ENCODE measurements at regions not wholly inside any gene's neighbourhood (a gene's known extent, or its start where the extent isn't known, plus 50 kb on each side); places are given as distances from the start of the nearest gene placed in this dataset.

DNA sequence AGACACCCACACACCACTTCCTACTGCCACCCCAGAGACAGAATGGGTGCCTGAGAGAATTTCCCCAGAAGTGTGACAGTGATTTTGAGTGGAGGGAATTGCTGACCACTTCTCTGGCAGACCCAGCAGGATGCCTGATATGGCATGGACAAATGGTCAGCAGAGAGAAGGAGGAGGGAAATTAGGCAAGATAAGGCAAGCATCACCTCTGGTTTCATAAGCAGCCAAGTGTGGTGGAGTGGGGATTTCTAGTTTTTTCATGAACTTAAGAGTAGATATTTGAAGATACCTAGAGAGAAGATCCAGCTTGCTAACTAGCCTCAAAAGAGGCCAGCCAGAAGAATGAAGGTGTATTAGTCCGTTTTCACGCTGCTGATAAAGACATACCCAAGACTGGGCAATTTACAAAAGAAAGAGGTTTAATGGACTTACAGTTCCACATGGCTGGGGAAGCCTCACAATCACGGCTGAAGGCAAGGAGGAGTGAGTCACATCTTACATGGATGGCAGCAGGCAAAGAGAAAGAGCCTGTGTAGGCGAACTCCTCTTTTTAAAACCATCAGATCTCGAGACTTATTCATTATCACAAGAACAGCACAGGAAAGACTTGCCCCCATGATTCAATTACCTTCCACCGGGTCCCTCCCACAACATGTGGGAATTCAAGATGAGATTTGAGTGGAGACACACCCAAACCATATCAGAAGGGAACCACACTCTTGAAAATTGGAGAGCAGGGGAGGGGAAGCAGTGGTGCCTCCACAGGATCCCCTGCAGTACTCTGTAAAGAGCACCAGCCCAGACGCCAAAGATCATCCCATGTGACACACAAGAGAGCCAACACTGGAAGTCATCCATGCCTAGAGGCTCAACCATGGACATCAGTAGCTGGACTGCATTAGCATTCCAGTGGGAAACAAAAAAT, 64.2 kb downstream of the RBM43 start:
- Histone ChIP-seq H3K27me3 (no peaks in the 10 kb centered on the region), H3K9me3 (no peaks in the 10 kb centered on the region), H3K4me1 (no peaks in the 10 kb centered on the region), H3K27ac (no peak overlapping the region), H3K36me3 (no peaks in the 10 kb centered on the region), H3K4me3 (no peak overlapping the region)
- no peak for DNase-seq
- intact Hi-C loops (cut with DNase I; ENCODE audit: low total_unique reads), result no loop called here
- TF ChIP-seq CTCF (IDR thresholded peaks at IDR 0.05) (no peak), POLR2A (IDR thresholded peaks at IDR 0.05) (no peak)

DNA sequence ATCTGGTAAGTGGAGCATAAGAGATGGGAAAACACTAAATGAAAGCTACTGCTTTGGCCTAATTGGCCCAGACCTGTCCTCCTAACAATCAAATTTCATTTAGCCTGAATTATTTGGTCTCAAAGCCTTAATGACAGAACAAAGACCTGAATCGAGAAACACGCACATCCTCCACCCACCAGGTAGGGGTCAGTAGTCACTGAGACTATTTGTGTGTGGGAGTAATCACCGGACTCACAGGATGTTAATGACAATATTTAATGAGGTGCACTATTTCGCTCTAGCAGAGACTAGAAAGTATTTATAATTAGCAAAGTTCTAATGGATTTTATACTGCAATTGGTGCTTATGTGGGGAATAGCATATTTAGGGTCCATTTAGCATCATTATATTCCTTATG, 68.1 kb downstream of the RBM43 start:
- no peak for DNase-seq
- H3K4me3 ChIP-seq, result no peak overlapping the region
- no peak overlapping the region for H3K27ac ChIP-seq
- no peaks in the 10 kb centered on the region for H3K4me1 ChIP-seq
- no peaks in the 10 kb centered on the region for H3K9me3 ChIP-seq
- no peaks in the 10 kb centered on the region for H3K36me3 ChIP-seq
- TF ChIP-seq CTCF (IDR thresholded peaks at IDR 0.05), result no peak
- H3K27me3 ChIP-seq, result no peaks in the 10 kb centered on the region
- intact Hi-C loops (cut with DNase I; ENCODE audit: low total_unique reads), result no loop called here

DNA sequence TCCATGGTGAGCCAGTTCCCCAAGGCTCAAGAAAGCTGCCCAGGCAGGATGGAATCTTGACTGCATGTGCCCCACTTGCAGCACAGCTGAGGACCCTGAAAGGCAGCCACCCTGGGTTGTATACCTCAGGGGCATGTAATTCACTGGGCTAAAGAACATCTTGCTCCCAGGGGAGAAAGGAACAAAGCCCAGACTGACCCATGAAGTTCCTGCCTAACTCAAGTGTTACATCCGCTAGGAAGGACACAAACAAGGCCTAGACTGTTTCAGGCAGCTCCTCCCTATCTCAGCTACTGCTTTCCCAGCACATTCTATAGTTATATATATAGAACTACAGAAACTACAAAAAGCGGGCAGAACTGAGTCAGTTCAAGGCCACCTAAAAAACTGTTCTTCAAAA, 69.0 kb downstream of the RBM43 start:
- H3K27ac ChIP-seq, result no peak overlapping the region
- intact Hi-C loops (cut with DNase I; ENCODE audit: low total_unique reads), result no loop called here
- no peak overlapping the region for H3K4me3 ChIP-seq
- H3K9me3 ChIP-seq, result no peaks in the 10 kb centered on the region
- no peaks in the 10 kb centered on the region for H3K36me3 ChIP-seq
- no peaks in the 10 kb centered on the region for H3K27me3 ChIP-seq
- no peaks in the 10 kb centered on the region for H3K4me1 ChIP-seq
- DNase-seq, result no peak
- no peak for TF ChIP-seq CTCF (IDR thresholded peaks at IDR 0.05)

GRCh38 chr2:151191001-151191400, 70.7 kb downstream of the RBM43 start:
- Histone ChIP-seq H3K27me3 (no peaks in the 10 kb centered on the region), H3K4me1 (no peaks in the 10 kb centered on the region), H3K36me3 (no peaks in the 10 kb centered on the region), H3K4me3 (no peak overlapping the region), H3K9me3 (no peaks in the 10 kb centered on the region), H3K27ac (no peak overlapping the region)
- no peak for TF ChIP-seq CTCF (IDR thresholded peaks at IDR 0.05)
- no peak for TF ChIP-seq POLR2A (IDR thresholded peaks at IDR 0.05)
- intact Hi-C loops (cut with DNase I; ENCODE audit: low total_unique reads), result no loop called here
- no peak for DNase-seq

DNA sequence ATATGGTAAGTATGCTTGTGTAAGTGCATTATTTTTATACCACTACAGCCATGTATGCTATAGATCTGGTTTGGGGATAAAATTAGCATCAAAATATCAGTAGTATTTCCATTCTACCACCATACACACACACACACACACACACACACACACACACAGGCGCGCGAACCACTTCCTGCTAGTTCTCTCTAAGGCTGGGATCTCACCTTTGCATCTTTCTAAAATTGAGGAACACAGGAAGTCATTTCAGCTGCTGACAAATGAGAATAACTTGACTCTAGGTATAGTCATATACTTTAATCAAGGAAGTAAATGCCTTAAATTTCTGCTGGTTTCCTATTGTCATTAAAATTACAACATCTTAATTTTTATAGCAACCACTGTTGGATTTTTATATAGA, 72.5 kb downstream of the RBM43 start:
- Histone ChIP-seq H3K27me3 (no peaks in the 10 kb centered on the region), H3K4me3 (no peak overlapping the region), H3K4me1 (no peaks in the 10 kb centered on the region), H3K36me3 (no peaks in the 10 kb centered on the region), H3K27ac (no peak overlapping the region), H3K9me3 (no peaks in the 10 kb centered on the region)
- TF ChIP-seq CTCF (IDR thresholded peaks at IDR 0.05), result no peak
- TF ChIP-seq POLR2A (IDR thresholded peaks at IDR 0.05), result no peak
- intact Hi-C loops (cut with DNase I; ENCODE audit: low total_unique reads), result no loop called here
- no peak for DNase-seq
